HT1080 (cell line): ENCODE measurements at regions not wholly inside any gene's neighbourhood (a gene's known extent, or its start where the extent isn't known, plus 50 kb on each side); places are given as distances from the start of the nearest gene placed in this dataset.

ENCODE experiments used
- DNase-seq: peaks from one replicate; pipeline ENCODE4 v3.0.0-alpha.2; 2015; ENCODE audit warnings: low read depth

GRCh38 chr19:30169196-30169900 lies 202.8 kb upstream of the ZNF536 start:
- no peak for DNase-seq

GRCh38 chr19:30170081-30170480 lies 202.1 kb upstream of the ZNF536 start:
- no peak for DNase-seq

GRCh38 chr19:30170495-30171137 lies 201.6 kb upstream of the ZNF536 start:
- DNase-seq: no peak

GRCh38 chr19:30171138-30171635 lies 201.0 kb upstream of the ZNF536 start:
- no peak for DNase-seq

GRCh38 chr19:30171795-30172612 lies 200.2 kb upstream of the ZNF536 start:
- no peak for DNase-seq

- no peak for DNase-seq
These were observed 199.5 kb upstream of the ZNF536 start for GRCh38 chr19:30172613-30173242.

- no peak for DNase-seq
These were observed 198.4 kb upstream of the ZNF536 start for GRCh38 chr19:30173593-30174356.

GRCh38 chr19:30174357-30174645 lies 197.9 kb upstream of the ZNF536 start:
- DNase-seq: no peak

GRCh38 chr19:30174791-30175190 lies 197.4 kb upstream of the ZNF536 start:
- DNase-seq: no peak

GRCh38 chr19:30175987-30176386 lies 196.2 kb upstream of the ZNF536 start:
- no peak for DNase-seq

- no peak for DNase-seq
These were observed 193.3 kb upstream of the ZNF536 start for GRCh38 chr19:30178721-30179402.

GRCh38 chr19:30180691-30181090 lies 191.5 kb upstream of the ZNF536 start:
- no peak for DNase-seq

GRCh38 chr19:30183807-30184490 lies 188.2 kb upstream of the ZNF536 start:
- no peak for DNase-seq

- no peak for DNase-seq
These were observed 170.1 kb upstream of the ZNF536 start for GRCh38 chr19:30202060-30202600.

GRCh38 chr19:30204721-30205120 lies 167.5 kb upstream of the ZNF536 start:
- DNase-seq: no peak

GRCh38 chr19:30206187-30206586 lies 166.0 kb upstream of the ZNF536 start:
- no peak for DNase-seq

GRCh38 chr19:30207357-30207756 lies 164.8 kb upstream of the ZNF536 start:
- no peak for DNase-seq

- no peak for DNase-seq
These were observed 163.6 kb upstream of the ZNF536 start for GRCh38 chr19:30208436-30209060.
